ENCODE measurements at regions not wholly inside any gene's neighbourhood (a gene's known extent, or its start where the extent isn't known, plus 50 kb on each side); places are given as distances from the start of the nearest gene placed in this dataset.

DNA sequence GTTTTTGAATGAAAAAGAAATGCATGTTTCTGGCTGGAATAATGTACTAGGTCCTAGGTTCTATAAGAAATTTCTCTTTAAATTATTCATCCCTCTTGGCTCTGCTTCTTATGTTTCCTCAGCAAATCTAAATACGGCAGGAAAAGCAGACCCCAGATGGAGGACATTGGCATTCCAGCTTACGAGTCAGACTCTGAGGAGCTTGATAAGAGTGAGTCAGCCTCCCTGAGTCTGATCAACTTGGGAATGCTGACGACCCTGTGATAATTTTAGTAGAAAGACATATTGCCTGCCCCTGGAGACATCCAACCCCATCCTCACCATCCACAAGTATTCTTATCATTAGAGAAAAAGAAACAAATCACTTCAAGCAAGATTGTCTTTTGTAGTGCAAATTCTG lies 509.7 kb upstream of the MARCKS start:
- no peaks in the 10 kb centered on the region for H3K9me3 Mint-ChIP-seq
- H3K36me3 Mint-ChIP-seq (ENCODE audit: low read depth), result no peaks in the 10 kb centered on the region
- no peak overlapping the region for H3K4me3 Mint-ChIP-seq
- peaks cover 4% of the 10 kb centered on the region for H3K27me3 Mint-ChIP-seq
- H3K4me1 Mint-ChIP-seq (ENCODE audit: low read depth), result no peaks in the 10 kb centered on the region
- H3K27ac Mint-ChIP-seq, result no peak overlapping the region

DNA sequence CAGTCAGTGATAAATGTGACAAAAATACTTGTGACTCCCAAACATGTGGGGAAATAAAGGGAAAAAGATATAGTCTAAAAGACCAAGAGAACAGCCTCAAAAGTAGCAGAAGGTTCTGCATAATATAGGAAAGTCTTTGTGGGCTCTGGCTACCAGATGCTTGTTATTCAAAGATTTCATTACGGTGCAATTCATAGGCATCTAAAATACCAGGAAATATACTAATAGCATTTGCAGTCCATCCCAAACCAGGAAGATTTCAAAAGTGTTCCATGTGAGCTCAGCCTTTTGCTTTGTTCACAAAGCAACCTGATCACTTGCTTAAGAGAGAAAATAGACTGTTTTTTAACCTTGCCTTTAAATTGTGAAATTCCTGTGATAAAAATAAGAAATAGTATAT lies 506.7 kb upstream of the MARCKS start:
- H3K4me3 Mint-ChIP-seq, result no peak overlapping the region
- H3K36me3 Mint-ChIP-seq (ENCODE audit: low read depth), result no peaks in the 10 kb centered on the region
- H3K27me3 Mint-ChIP-seq, result peaks cover 4% of the 10 kb centered on the region
- no peaks in the 10 kb centered on the region for H3K9me3 Mint-ChIP-seq
- H3K27ac Mint-ChIP-seq, result no peak overlapping the region
- no peaks in the 10 kb centered on the region for H3K4me1 Mint-ChIP-seq (ENCODE audit: low read depth)

DNA sequence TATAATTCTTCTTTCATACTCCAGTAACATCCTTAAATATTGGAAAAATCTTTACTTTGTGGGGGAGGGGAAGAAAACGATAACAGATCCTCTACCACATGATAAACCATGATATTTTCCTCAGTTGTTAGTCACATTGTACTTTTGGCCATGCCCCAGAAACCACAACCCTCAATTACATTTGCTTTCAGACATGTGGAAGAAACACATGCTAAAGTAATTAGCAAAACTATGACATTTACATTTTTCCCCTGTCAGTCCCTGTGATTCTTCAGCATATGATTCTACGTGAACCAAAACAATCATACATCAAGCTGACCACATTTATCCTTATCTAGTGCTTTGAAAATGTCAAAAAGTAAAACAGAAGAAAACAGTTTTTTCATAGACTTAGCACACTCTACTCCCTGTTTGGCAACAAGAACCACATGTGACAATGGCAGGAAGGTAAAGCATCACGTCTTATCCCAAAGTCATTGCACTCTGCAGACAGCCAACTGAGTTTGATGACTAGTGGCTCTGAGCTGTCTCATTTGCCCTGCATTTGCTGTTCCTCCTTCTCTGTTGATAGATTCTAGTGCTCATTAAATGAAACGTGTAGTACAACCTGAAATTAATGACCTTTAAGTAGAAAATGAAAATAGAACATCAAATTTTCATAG lies 505.8 kb upstream of the MARCKS start:
- peaks cover 4% of the 10 kb centered on the region for H3K27me3 Mint-ChIP-seq
- no peaks in the 10 kb centered on the region for H3K36me3 Mint-ChIP-seq (ENCODE audit: low read depth)
- no peak overlapping the region for H3K4me3 Mint-ChIP-seq
- no peak overlapping the region for H3K27ac Mint-ChIP-seq
- no peaks in the 10 kb centered on the region for H3K9me3 Mint-ChIP-seq
- no peaks in the 10 kb centered on the region for H3K4me1 Mint-ChIP-seq (ENCODE audit: low read depth)

DNA sequence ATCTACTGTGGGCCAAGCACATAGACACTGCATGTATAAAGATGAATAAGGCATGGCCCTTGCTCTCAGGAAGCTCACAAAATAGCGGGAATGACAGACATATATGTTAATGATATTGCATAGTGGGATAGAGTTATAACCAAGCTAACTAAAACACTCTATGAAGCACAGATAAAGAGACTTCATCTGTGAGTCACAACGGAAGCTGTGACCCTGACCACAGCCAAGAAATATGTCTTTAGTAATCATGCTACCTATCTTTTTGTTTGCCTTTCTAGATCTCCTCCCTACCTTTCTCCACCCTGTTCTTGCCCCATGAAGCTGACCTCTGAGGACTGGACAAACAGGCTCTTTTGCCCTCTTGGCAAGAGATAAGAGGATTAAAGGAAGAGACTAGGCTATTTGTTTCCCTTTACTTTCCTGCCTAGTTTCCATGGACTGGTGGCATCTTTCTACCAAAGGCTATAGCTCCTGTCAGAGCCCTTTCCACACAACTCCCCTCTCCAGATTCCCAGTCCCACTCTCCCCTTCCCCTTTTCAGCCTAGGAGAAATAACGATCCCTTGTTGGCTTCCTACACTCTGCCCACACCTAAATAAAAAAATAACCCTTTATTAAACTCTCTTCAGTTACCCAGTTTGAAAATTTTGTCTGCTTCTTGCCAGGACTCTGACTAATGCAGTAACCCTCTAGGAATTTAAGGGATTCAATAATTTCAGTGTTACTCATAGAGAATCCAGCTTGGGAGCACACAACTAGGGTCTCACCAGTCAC lies 504.9 kb upstream of the MARCKS start:
- Mint-ChIP-seq H3K9me3 (no peaks in the 10 kb centered on the region), H3K4me1 (ENCODE audit: low read depth) (no peaks in the 10 kb centered on the region), H3K36me3 (ENCODE audit: low read depth) (no peaks in the 10 kb centered on the region), H3K4me3 (no peak overlapping the region), H3K27ac (no peak overlapping the region), H3K27me3 (peaks cover 4% of the 10 kb centered on the region)

DNA sequence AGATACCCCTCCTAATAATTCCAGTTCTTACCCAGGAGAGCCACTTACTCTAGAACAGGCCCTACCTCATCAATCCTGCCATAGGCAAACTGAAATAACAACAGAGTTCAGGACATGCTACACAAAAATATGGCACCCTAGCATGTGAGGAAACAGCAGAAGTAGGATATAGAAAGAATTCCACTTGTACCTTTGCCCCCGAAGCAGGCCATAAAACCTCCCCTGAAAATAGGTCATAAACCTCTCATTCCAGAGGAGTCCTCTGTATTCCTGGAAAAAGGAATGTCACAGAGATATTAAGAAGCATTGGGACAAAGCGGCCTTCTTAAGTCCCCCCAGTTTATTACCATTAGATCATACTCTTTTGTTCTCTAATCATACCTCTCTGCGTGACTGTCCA lies 504.3 kb upstream of the MARCKS start:
- Mint-ChIP-seq H3K27me3 (peaks cover 4% of the 10 kb centered on the region), H3K4me3 (no peak overlapping the region), H3K4me1 (ENCODE audit: low read depth) (no peaks in the 10 kb centered on the region), H3K27ac (no peak overlapping the region), H3K36me3 (ENCODE audit: low read depth) (no peaks in the 10 kb centered on the region), H3K9me3 (no peaks in the 10 kb centered on the region)

DNA sequence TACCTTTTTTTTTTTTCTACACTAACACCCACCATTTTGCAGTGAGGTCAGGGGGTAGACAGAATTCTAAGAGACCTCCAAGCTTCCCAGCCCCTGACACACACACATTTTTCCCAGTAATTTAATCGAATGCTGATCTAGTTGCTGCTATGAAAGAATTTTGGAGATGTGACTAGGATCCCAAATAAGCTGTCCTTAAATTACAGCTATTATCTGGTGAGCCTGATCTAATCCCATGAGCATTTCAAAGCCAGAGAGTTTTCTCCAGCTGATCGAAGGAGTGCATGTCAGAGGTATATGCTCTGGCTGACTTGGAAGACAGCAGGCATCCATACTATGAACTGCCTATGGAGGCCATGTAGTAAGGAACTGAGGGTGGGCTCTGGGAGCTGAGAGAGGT lies 503.8 kb upstream of the MARCKS start:
- Mint-ChIP-seq H3K36me3 (ENCODE audit: low read depth) (no peaks in the 10 kb centered on the region), H3K27me3 (peaks cover 4% of the 10 kb centered on the region), H3K4me1 (ENCODE audit: low read depth) (no peaks in the 10 kb centered on the region), H3K4me3 (no peak overlapping the region), H3K27ac (no peak overlapping the region), H3K9me3 (no peaks in the 10 kb centered on the region)

DNA sequence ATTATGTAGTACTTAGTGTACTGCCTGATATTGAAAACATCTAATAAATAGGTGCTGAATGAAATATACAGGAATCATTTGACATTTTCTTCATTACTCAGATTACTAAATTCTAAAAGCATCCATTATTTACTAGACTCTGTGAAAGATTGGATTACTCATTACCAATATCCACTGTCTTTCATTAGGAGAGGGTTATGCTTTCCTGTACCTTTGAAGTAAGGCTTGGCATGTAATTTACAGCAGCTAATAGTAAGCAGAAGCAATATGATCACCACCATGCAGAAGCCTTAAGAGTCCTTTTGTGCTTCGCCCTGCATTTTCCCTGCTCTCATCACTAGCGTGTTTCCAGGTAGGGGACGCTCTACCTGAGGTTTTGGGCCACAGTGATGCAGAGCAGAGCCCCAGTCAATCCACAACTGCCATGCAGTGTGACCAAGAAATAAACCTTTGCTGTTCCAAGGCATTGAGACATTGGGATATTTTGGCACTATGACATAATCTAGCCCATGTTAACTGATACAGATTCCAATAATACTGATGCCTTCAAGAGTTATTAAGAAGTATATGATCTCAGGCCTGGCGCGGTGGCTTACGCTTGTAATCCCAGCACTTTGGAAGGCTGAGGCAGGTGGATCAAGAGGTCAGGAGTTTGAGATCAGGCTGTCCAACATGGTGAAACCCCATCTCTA lies 502.8 kb upstream of the MARCKS start:
- Mint-ChIP-seq H3K4me1 (ENCODE audit: low read depth) (no peaks in the 10 kb centered on the region), H3K9me3 (no peaks in the 10 kb centered on the region), H3K27ac (no peak overlapping the region), H3K27me3 (peaks cover 4% of the 10 kb centered on the region), H3K4me3 (no peak overlapping the region), H3K36me3 (ENCODE audit: low read depth) (no peaks in the 10 kb centered on the region)

DNA sequence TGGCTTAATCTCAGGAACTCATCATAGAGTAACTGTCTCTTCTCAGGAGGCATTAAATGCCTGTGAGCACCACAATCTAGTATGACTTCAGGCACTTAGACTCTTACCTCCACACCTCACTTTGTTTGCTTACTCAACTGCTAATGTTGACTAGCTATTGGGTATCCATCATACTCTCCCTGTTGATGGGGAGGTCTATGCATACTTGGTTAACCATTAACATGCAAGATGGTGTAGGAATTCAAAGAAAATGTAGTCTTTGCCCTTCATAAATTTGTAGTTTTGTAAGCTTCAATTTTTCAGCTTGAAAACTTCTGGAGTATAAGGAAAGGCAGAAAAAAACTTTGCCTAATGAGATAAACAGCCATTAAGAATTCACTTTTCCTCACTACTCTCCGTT lies 501.0 kb upstream of the MARCKS start:
- H3K36me3 Mint-ChIP-seq (ENCODE audit: low read depth), result no peaks in the 10 kb centered on the region

DNA sequence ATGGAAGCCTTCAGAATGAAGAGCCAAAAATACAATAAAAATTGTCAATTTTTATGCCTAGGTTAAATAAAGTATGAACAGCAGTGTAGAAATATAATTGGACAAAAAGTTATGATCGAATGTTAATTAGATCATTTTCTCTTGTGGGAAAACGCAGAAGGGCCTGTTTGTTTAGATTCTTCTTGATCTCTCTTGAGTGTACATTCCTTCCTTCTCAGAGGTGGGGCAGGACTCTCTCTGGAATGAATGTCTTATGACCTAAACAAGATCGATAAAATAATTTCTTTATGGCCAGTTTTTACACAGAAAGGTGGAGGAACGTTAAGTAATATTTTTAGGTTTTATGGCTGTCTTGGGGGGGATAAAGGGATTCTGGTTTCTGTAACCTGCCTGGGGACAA lies 500.1 kb upstream of the MARCKS start:
- Mint-ChIP-seq H3K36me3 (ENCODE audit: low read depth) (no peaks in the 10 kb centered on the region), H3K9me3 (no peaks in the 10 kb centered on the region), H3K27ac (no peak overlapping the region), H3K4me1 (ENCODE audit: low read depth) (no peaks in the 10 kb centered on the region), H3K27me3 (no peaks in the 10 kb centered on the region), H3K4me3 (no peak overlapping the region)

More for the DNA sequence above, 501.0 kb upstream of the MARCKS start:
- Mint-ChIP-seq H3K9me3 (no peaks in the 10 kb centered on the region), H3K27ac (no peak overlapping the region), H3K4me3 (no peak overlapping the region), H3K4me1 (ENCODE audit: low read depth) (no peaks in the 10 kb centered on the region), H3K27me3 (no peaks in the 10 kb centered on the region)

DNA sequence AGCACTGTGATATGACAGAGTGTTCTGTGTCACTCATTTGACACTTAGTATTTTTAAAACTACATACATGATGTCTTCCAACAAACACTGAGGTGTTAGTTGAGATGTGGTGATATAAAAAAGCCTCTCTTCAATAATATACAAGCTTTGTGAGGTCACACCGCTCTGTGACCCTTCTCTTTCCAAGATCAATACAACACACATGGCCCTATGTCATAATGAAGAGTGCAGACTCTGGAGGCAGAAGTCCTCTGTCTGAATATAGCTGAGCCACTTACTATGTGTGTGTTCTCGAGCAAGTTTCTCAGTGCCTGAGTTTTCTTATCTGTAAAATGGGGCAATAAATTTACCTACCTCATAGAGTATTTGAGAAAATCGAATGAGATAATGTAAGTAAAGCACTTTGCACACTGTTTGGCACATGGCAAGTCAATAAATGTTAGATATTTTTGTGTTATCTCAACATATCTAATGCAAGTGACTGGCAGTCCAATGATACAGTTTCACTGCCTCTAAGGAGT lies 499.0 kb upstream of the MARCKS start:
- Mint-ChIP-seq H3K36me3 (ENCODE audit: low read depth) (no peaks in the 10 kb centered on the region), H3K4me3 (no peak overlapping the region), H3K27me3 (no peaks in the 10 kb centered on the region), H3K9me3 (no peaks in the 10 kb centered on the region), H3K27ac (no peak overlapping the region), H3K4me1 (ENCODE audit: low read depth) (peaks cover 5% of the 10 kb centered on the region)

DNA sequence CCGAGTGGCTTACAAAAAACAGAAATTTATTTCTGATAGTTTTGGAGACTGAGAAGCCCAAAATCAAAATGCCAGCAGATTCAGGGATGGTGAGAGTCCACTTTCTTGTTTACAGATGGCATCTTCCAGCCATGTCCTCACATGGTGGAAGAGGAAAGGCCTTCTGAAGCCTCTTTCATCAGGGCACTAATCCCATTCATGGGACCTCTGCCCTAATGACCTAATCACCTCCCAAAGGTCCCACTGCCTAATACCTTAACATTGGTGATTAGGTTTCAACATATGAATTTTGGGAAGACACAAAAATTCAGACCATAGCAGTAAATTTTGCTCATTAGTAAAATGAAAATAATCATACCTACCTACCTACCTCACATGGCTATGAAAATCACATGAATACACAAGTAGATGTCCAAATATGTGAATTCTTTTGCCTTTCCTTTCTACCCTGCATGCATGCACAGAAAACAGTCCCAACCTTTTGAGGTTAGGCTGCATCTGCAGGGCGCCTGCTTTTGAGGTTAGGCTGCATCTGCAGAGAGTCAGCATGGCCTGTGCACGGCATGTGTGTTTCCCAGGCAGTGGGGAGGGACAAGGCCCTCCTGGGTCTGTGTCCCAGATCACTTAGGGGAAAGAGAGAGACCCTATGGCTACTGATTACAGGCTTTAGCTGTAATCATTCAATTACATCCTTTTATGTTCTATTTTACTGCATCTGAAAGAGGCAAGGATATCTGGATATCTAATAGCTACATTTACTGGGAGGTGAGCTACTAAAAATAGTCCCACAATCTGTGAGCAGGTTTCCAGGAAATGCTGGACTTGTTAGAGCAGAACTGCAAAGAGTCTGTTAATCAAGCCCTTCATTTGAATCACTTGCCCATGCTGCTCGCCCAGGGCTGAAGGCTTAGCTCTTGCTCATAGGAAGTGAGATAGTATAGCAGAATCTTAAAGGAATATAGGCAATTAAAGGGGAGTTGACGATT lies 497.7 kb upstream of the MARCKS start:
- no peaks in the 10 kb centered on the region for H3K27me3 Mint-ChIP-seq
- peaks cover 5% of the 10 kb centered on the region for H3K4me1 Mint-ChIP-seq (ENCODE audit: low read depth)
- no peak overlapping the region for H3K27ac Mint-ChIP-seq
- H3K4me3 Mint-ChIP-seq, result no peak overlapping the region
- H3K36me3 Mint-ChIP-seq (ENCODE audit: low read depth), result no peaks in the 10 kb centered on the region
- no peaks in the 10 kb centered on the region for H3K9me3 Mint-ChIP-seq

DNA sequence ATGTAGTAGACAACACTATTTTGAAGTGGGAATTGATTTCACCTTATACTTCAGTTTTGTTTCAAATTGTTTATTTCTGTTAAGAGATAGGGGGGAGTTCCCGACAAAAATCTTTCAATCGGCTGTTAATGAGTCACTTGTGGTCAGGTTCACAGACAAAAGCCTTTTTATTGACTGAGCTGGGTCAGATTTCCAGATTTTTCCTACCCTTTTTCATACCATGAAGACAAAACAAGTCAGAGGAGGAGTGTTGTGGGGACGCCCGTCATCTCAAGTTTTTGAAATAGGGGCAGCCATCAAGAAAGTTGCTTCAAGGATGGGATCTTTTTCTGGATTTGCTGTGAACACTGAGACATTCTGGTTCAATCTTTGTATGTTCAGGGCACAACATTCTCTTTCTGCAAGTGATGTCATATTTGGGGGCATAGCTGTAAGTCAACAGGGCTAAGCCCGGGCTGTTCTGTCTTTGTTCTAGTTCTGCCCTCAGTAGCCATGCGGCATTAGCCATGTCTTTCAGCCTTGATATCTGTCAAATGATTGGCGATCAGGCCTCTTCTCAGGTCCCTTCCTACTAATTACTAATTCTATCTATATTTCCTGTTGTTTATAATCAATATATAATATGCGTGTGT lies 496.0 kb upstream of the MARCKS start:
- Mint-ChIP-seq H3K27ac (no peak overlapping the region), H3K9me3 (no peaks in the 10 kb centered on the region), H3K4me1 (ENCODE audit: low read depth) (peaks cover 5% of the 10 kb centered on the region), H3K4me3 (no peak overlapping the region), H3K36me3 (ENCODE audit: low read depth) (no peaks in the 10 kb centered on the region), H3K27me3 (no peaks in the 10 kb centered on the region)

DNA sequence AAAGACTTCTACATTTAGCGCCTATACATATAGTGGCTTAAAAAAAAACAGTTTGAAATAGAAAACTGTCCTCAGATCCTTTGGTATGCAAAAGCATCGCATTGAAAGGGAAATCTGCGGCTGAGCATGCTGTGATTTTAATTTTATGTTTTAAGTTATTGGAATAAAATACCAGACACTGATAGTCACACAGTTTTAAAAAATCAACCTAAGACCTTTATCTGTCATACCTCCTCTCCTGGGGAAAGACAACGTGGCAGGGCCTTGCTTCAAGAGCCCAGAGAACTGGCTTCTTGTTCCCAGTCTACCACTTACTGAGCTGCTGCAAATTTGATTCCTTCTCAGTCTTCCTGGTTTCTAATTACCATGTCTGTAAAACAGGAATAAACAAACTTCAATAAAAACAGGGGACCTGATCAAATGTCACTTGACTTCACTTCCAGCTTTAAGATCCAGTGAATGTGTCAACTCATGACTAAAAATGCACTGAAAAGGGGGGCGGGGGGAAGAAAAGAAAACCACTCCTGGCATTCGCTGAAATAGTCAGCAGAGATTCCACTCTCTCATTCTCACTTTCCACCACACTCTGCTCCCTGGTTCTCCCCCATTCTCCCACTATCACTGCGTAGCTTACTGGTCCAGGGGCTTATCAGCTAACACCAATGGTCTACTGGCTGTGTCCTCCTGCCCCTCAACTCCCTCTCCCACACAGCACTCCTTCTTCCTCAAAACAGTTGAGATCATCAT lies 494.7 kb upstream of the MARCKS start:
- Mint-ChIP-seq H3K27me3 (no peaks in the 10 kb centered on the region), H3K4me3 (no peak overlapping the region), H3K9me3 (no peaks in the 10 kb centered on the region), H3K27ac (no peak overlapping the region), H3K4me1 (ENCODE audit: low read depth) (peaks cover 5% of the 10 kb centered on the region), H3K36me3 (ENCODE audit: low read depth) (no peaks in the 10 kb centered on the region)
